Neural progenitor cell (in vitro differentiated cells): ENCODE measurements at regions not wholly inside any gene's neighbourhood (a gene's known extent, or its start where the extent isn't known, plus 50 kb on each side); places are given as distances from the start of the nearest gene placed in this dataset.

Experiments used
- CTCF ChIP-seq: fragments of 200-600 bp; sonication (generic); IDR thresholded peaks from 2 replicates; pipeline ENCODE4 v1.5.1; 2017; ENCODE audit warnings: antibody characterized with exemption, mild to moderate bottlenecking
- EZH2 ChIP-seq: fragments of 200-600 bp; sonication (generic); IDR thresholded peaks from 2 replicates; pipeline ENCODE4 v1.6.1; 2017; ENCODE audit warnings: antibody characterized with exemption, mild to moderate bottlenecking, moderate library complexity
- EZH2phosphoT487 ChIP-seq: fragments of 200-600 bp; sonication (generic); IDR thresholded peaks from 2 replicates; pipeline ENCODE4 v1.6.1; 2017; ENCODE audit warnings: antibody characterized with exemption

- TF ChIP-seq CTCF (no peak), EZH2 (no peak), EZH2phosphoT487 (no peak)
These were observed 102.9 kb upstream of the SLC34A2 start for GRCh38 chr4:25552580-25553271.
